HEK293T (cell line): ENCODE measurements at regions not wholly inside any gene's neighbourhood (a gene's known extent, or its start where the extent isn't known, plus 50 kb on each side); places are given as distances from the start of the nearest gene placed in this dataset.

ENCODE experiments used
- NFRKB ChIP-seq: fragments of 450-650 bp; IDR thresholded peaks from 2 replicates; pipeline ENCODE4 v1.6.1; 2016; ENCODE audit warnings: mild to moderate bottlenecking, moderate library complexity
- TF ChIP-seq, protein P1 (sequence below): fragments of 450-650 bp; IDR thresholded peaks from 2 replicates; pipeline ENCODE4 v1.6.1; 2016

DNA sequence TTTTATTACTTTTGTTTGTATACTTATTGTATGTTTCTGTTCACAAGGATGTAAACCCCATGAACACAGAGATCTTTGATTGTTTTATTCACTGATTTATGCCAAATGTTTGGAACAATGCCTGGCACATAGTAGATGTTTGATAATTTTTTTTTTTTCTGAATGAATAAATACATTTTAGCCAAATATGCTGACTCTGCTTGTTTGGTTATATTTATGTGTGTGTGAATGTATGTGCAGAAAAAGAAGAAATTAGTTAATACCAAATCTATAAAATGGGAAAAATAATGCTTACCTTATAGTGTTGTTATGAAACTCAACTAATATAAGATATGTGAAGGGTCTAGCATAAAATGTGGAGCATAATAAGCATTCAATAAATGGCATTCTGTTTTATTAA, 203.9 kb downstream of the MDFIC start:
- no peak for TF ChIP-seq NFRKB
- TF ChIP-seq, protein P1, sequence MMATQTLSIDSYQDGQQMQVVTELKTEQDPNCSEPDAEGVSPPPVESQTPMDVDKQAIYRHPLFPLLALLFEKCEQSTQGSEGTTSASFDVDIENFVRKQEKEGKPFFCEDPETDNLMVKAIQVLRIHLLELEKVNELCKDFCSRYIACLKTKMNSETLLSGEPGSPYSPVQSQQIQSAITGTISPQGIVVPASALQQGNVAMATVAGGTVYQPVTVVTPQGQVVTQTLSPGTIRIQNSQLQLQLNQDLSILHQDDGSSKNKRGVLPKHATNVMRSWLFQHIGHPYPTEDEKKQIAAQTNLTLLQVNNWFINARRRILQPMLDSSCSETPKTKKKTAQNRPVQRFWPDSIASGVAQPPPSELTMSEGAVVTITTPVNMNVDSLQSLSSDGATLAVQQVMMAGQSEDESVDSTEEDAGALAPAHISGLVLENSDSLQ, result no peak
